Stimulated activated naive CD4-positive, alpha-beta T cell treated with Interleukin-2 at 50 U/mL for 16 hours (primary cell): ENCODE measurements at regions not wholly inside any gene's neighbourhood (a gene's known extent, or its start where the extent isn't known, plus 50 kb on each side); places are given as distances from the start of the nearest gene placed in this dataset.

Experiments
- DNase-seq: peaks from one replicate; lab custom pipeline; 2025; lab: John Stamatoyannopoulos, UW

- no peak for DNase-seq
Observed at GRCh38 chr1:222288053-222288452, 259.9 kb downstream of the HHIPL2 start.

GRCh38 chr1:222286011-222286410 is 261.9 kb downstream of the HHIPL2 start:
- no peak for DNase-seq

DNA sequence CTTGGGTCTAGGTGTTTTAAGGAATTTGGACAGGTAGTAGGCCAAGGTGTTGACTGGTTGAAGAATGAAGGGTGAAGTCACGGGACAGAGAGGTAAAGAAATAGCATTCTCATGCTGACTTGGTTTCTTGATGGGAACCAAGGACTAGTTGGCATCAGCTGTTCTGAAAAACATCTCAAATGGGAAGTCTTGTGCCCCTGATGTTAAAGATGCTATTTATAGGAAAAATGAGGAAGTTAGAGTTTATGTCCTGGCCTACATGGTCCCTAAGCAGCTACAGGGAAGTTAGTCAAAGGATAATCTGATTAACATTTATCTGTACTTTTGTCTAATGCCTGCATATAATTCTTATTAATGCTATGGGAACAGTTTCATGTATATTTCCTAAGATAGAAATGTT is 262.4 kb downstream of the HHIPL2 start:
- no peak for DNase-seq

GRCh38 chr1:222284466-222284865 is 263.4 kb downstream of the HHIPL2 start:
- no peak for DNase-seq

DNA sequence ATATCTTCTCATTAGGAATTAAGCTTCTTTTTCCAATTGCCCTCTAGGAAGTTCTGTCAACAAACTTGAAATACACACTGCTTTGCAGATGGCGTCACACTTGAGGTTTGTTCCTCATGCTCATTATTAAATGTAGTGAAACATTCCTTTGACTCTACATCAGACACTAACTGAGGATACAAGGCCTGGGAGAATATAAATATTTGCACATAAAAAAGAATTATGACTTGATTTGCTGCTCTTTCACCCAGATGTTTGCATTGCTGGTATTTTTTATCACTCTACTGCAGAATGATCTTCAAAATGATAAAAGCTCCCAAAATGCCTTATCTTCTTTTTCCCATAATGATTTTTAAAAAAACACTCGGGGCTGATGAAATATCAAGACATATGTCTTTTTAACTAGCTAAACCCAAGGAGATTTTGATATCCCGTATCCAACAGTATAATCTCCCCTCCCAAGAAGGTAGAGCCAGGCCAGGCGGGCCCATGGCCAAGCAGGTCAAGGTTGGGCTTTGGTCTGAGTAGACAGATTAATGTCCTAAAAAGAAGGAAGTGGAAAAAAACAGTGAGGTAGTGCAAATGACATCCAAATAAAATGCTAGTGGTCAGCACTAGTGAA is 264.6 kb downstream of the HHIPL2 start:
- no peak for DNase-seq

GRCh38 chr1:222279591-222279990 is 268.3 kb downstream of the HHIPL2 start:
- DNase-seq = no peak

GRCh38 chr1:222278501-222278900 is 269.4 kb downstream of the HHIPL2 start:
- no peak for DNase-seq

GRCh38 chr1:222275729-222276465 is 272.0 kb downstream of the HHIPL2 start:
- no peak for DNase-seq

- no peak for DNase-seq
Observed at GRCh38 chr1:222275001-222275728, 272.7 kb downstream of the HHIPL2 start.

DNA sequence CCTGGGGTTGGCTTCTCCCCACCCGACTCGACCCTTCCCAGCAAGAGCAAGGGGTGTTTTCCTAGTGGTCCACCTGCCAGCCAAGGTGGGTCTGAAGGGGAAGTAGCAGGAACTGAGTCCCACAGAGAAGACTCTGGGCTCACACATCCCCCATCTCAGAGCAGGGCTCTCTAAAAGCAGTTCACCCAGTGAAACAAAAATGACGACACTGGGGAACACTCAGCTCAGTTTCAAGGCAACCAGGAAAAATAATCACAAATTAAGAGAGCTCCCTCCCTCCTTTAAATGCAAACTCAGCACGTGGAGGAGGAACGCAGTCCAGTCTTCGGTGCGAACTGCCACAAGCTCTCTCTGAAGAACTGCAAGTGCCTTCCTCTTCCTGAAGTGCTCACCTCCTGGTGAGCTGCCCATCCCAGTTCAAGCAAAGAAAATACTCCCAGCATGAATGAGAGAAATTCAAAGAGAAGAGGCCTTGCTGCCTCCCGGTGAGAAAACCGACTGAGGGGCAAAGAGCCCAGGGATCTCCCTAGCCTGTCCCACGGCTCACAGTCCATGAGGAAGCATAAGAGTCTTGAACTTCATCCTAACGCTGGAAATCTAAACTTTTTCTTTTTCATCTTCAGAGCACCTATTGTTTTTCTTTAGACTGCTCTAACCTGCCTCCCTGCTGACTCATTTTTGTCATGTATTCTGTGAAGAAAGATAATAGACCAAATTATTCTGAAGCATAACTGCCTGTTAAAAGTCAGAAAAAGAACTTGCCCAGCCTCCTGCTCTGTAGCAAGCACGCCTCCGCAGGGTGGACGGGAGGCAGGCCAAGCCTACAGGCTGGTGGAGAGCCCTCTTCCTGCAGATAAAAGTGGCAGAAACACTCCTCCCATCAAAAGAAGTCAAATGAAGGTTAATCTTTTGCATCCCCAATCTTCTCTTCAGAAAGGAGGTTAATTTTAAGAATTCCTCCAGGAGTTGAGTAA is 281.4 kb downstream of the HHIPL2 start:
- DNase-seq = no peak

DNA sequence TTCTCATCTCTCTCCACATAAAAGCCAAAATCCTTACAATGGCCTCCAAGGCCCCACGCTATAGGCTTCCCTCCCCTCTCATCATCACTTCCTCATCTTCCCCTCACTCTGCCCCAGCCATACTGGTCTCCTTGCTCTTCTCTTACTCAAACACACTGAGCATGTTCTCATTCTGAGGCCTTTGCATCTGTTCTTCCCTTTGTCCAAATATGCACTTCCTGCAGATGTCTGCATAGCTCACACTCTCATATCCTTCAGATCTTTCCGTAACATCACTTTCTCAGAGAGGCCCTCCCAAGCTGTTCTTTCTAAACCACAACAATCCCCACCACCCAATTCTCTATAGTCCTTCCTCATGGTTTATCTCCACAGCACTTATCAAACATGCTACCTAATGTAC is 284.1 kb downstream of the HHIPL2 start:
- no peak for DNase-seq

DNA sequence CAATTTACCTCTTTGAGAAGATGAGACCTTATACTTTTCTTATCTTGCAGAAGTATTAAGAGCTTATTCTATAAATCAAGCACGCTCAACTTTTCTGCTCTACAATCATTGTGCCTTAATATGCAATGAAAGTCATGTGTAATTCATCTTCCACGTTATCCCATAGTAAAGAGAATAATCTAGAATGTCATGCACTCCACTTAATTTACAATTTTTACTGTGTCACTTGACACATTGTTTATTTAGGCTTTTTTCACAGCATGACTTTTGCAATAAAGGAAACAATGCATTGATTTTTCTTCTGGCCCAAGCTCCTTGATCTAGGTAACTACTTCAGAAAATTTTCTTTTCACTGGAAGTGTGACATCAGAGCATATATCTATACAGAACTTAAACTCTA is 290.9 kb downstream of the HHIPL2 start:
- no peak for DNase-seq

DNA sequence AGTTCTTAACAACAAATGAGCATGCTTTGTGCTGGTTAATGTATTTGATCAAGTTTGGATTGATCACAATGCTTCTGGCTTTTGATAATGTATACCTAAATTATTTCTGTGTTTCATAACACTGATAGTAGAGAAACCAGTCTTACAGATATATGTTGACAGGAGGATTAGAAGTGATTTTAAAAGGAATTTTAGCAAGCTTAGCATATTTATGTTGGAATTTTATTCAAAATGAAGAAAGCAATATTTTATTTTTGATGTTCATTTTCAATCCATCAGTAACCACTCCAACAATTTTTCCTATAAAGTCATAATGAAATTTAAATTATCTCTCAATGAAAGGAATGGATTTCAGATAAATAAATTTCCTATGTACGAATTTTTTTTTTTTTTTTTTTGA is 291.8 kb downstream of the HHIPL2 start:
- no peak for DNase-seq

- no peak for DNase-seq
Observed at GRCh38 chr1:222252788-222253187, 295.1 kb downstream of the HHIPL2 start.

DNA sequence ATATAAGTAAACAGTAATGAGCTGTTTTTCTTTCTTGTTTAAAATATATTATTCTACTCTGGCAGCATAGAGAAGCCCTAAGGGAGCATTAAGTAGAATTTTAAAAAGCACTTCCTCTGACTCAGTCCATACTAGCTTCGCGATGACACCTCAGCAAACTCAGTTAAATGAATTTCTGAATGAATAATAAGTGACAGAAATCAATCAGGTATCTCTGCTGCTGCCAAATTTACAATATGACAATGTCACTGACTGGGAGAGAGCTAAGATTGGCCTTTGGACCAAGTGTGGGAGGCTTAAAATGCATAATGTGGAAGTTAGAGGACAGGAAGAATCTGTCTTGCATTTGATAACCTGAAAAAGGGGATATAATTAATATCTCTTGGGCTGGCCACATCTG is 296.1 kb downstream of the HHIPL2 start:
- no peak for DNase-seq

DNA sequence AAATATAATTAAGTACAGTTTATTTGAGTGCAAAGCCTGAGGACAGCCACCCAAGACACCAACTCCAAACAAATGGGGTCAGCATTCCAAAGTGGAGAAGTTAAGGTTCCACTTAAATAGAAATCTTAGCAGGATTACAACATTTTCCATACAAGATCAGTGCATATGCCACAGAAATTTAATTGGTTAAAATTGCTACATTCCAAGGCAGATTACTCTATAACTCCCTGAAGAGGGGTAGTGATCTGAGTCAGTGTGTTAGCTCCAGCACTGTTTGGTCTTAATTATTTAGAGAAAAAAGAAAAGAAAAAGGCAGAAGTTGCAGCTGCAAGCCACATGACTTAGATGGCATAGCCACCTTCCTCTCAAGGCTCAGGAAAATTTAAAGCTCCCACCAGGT is 297.5 kb downstream of the HHIPL2 start:
- DNase-seq = no peak

GRCh38 chr1:222247811-222248310 is 300.0 kb downstream of the HHIPL2 start:
- no peak for DNase-seq

- DNase-seq = no peak
Observed at GRCh38 chr1:222247081-222247480, 300.8 kb downstream of the HHIPL2 start.

GRCh38 chr1:222243902-222244301 is 304.0 kb downstream of the HHIPL2 start:
- DNase-seq = no peak

GRCh38 chr1:222242492-222242891 is 305.4 kb downstream of the HHIPL2 start:
- DNase-seq = no peak

- DNase-seq = no peak
Observed at GRCh38 chr1:222241410-222241809, 306.5 kb downstream of the HHIPL2 start.
